ENCODE measurements at regions not wholly inside any gene's neighbourhood (a gene's known extent, or its start where the extent isn't known, plus 50 kb on each side); places are given as distances from the start of the nearest gene placed in this dataset.

GRCh38 chr3:102125197-102125993, 276.1 kb downstream of the NFKBIZ start:
- no peak for DNase-seq (ENCODE audit: low read depth)
- no peak overlapping the region for H3K4me3 ChIP-seq (ENCODE audit: low read length)
- TF ChIP-seq, protein P1, sequence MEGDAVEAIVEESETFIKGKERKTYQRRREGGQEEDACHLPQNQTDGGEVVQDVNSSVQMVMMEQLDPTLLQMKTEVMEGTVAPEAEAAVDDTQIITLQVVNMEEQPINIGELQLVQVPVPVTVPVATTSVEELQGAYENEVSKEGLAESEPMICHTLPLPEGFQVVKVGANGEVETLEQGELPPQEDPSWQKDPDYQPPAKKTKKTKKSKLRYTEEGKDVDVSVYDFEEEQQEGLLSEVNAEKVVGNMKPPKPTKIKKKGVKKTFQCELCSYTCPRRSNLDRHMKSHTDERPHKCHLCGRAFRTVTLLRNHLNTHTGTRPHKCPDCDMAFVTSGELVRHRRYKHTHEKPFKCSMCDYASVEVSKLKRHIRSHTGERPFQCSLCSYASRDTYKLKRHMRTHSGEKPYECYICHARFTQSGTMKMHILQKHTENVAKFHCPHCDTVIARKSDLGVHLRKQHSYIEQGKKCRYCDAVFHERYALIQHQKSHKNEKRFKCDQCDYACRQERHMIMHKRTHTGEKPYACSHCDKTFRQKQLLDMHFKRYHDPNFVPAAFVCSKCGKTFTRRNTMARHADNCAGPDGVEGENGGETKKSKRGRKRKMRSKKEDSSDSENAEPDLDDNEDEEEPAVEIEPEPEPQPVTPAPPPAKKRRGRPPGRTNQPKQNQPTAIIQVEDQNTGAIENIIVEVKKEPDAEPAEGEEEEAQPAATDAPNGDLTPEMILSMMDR (conservative IDR thresholded peaks at IDR 0.05; ENCODE audit: low read length) = no peak

- DNase-seq (ENCODE audit: low read depth) = no peak
- TF ChIP-seq, protein P1 (conservative IDR thresholded peaks at IDR 0.05; ENCODE audit: low read length) = no peak
- H3K4me3 ChIP-seq (ENCODE audit: low read length) = no peak overlapping the region
Measured at GRCh38 chr3:102125994-102126368, 276.7 kb downstream of the NFKBIZ start.

- no peak overlapping the region for H3K4me3 ChIP-seq (ENCODE audit: low read length)
- TF ChIP-seq, protein P1 (conservative IDR thresholded peaks at IDR 0.05; ENCODE audit: low read length) = no peak
- peak; percentile 48 for DNase-seq (ENCODE audit: low read depth)
Measured at GRCh38 chr3:102129760-102130608, 280.7 kb downstream of the NFKBIZ start.

DNA sequence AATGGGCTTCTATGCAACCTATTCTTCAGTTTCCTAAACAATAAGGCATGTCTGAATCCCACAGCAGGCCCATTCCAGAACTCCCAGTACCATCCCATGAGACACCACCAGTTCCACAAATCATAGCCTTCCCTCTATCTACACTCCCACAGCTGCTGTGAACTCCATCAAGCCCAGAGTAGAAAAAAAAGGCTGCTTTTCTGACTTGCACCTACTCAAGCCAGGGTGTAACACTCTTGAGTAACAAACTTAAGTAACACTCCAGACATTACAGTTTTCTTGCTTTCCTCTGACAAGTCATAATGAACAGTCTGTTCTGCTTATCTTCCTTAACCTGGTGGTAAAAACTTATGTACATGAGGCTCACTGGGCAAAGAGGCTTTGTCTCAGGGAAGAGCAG, 283.1 kb downstream of the NFKBIZ start:
- no peak overlapping the region for H3K4me3 ChIP-seq (ENCODE audit: low read length)
- no peak for DNase-seq (ENCODE audit: low read depth)
- TF ChIP-seq, protein P1 (conservative IDR thresholded peaks at IDR 0.05; ENCODE audit: low read length) = no peak

GRCh38 chr3:102133376-102133775, 284.1 kb downstream of the NFKBIZ start:
- H3K4me3 ChIP-seq (ENCODE audit: low read length) = no peak overlapping the region
- TF ChIP-seq, protein P1 (conservative IDR thresholded peaks at IDR 0.05; ENCODE audit: low read length) = no peak
- DNase-seq (ENCODE audit: low read depth) = no peak

DNA sequence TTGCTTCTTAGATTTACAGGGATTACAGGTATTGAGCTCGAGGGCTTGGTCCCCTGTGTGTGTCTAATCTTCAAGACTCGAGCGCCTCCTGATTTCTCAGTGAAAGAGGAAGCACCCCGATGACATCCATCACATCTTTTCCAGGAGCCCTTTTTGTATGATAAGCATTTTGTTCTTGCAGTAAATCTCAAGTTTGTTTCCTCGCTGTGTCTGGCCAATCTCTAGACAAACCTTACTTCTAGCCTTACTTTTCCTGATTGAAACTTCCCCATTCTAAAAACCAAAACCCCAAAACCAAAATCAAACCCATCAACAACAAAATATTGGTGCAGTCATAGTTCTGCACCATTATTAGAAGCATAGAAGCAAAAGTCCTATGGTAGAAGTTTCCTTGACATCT, 286.0 kb downstream of the NFKBIZ start:
- no peak for DNase-seq (ENCODE audit: low read depth)
- TF ChIP-seq, protein P1 (conservative IDR thresholded peaks at IDR 0.05; ENCODE audit: low read length) = no peak
- H3K4me3 ChIP-seq (ENCODE audit: low read length) = no peak overlapping the region

All from AG10803 (cell line).